Left ventricle myocardium superior (tissue), 1 donor: ENCODE measurements at regions not wholly inside any gene's neighbourhood (a gene's known extent, or its start where the extent isn't known, plus 50 kb on each side); places are given as distances from the start of the nearest gene placed in this dataset.

Source experiments
- ATAC-seq: fragments of 200-7000 bp; cut with Tn5 transposase; one replicate; pipeline ENCODE4 v1.9.1; 2020; ENCODE audit warnings: mild to moderate bottlenecking, moderate library complexity
- DNase-seq: peaks from one replicate; pipeline ENCODE4 v3.0.0-alpha.2; 2020
- intact Hi-C: fragments of 100-400 bp; cut with micrococcal nuclease; formaldehyde crosslinking; loops from one replicate; pipeline ENCODE4 v1.11.0; 2022
- donor health status: DM: no; HTN: yes; CAD: no; lungs with severe emphysema.

GRCh38 chr9:14031810-14032209 lies 282.1 kb downstream of the NFIB start:
- DNase-seq (no peak), ATAC-seq (peak; percentile 4)
- intact Hi-C loops: loop anchor here (10.0 kb wide), 1 partner anchor 293 kb away; no protein-coding TSS in a partner anchor

GRCh38 chr9:14031060-14031414 lies 282.9 kb downstream of the NFIB start:
- ATAC-seq: peak; percentile 91
- peak; percentile 35 for DNase-seq
- intact Hi-C loops: loop anchor here (10.0 kb wide), 1 partner anchor 294 kb away; no protein-coding TSS in a partner anchor

GRCh38 chr9:14030375-14031059 lies 283.4 kb downstream of the NFIB start:
- DNase-seq (no peak), ATAC-seq (peak; percentile 59)
- intact Hi-C loops: loop anchor here (10.0 kb wide), 1 partner anchor 294 kb away; no protein-coding TSS in a partner anchor

GRCh38 chr9:14029806-14030374 lies 284.1 kb downstream of the NFIB start:
- no peak for ATAC-seq
- no peak for DNase-seq

GRCh38 chr9:14027116-14027800 lies 286.7 kb downstream of the NFIB start:
- intact Hi-C loops: loop anchor here (10.0 kb wide), 1 partner anchor 68 kb away; no protein-coding TSS in a partner anchor
- DNase-seq (peak; percentile 64), ATAC-seq (peak; percentile 78)

More at GRCh38 chr9:14029806-14030374, 284.1 kb downstream of the NFIB start:
- intact Hi-C loops: loop anchor here (10.0 kb wide), 2 partner anchors 65 to 295 kb away; no protein-coding TSS in a partner anchor

GRCh38 chr9:14025741-14026140 lies 288.2 kb downstream of the NFIB start:
- intact Hi-C loops: loop anchor here (10.0 kb wide), 1 partner anchor 69 kb away; no protein-coding TSS in a partner anchor
- ATAC-seq: no peak
- DNase-seq: no peak

GRCh38 chr9:14023285-14023684 lies 290.7 kb downstream of the NFIB start:
- ATAC-seq (no peak), DNase-seq (no peak)
- intact Hi-C loops: loop anchor here (10.0 kb wide), 1 partner anchor 72 kb away; no protein-coding TSS in a partner anchor

GRCh38 chr9:14021871-14022525 lies 291.9 kb downstream of the NFIB start:
- DNase-seq (no peak), ATAC-seq (no peak)

GRCh38 chr9:14018081-14018480 lies 295.9 kb downstream of the NFIB start:
- no peak for DNase-seq
- intact Hi-C loops: no loop called here
- no peak for ATAC-seq

More at GRCh38 chr9:14021871-14022525, 291.9 kb downstream of the NFIB start:
- intact Hi-C loops: loop anchor here (10.0 kb wide), 1 partner anchor 73 kb away; no protein-coding TSS in a partner anchor

- no peak for ATAC-seq
- no peak for DNase-seq
- intact Hi-C loops: no loop called here
These were observed 299.2 kb downstream of the NFIB start for GRCh38 chr9:14014744-14015143.

GRCh38 chr9:14014218-14014617 lies 299.7 kb downstream of the NFIB start:
- intact Hi-C loops: no loop called here
- DNase-seq: no peak
- peak; percentile 92 for ATAC-seq

GRCh38 chr9:14011799-14012560 lies 302.0 kb downstream of the NFIB start:
- ATAC-seq (peak; percentile 71), DNase-seq (no peak)
- intact Hi-C loops: no loop called here

- intact Hi-C loops: no loop called here
- ATAC-seq (no peak), DNase-seq (no peak)
These were observed 306.7 kb downstream of the NFIB start for GRCh38 chr9:14007190-14007769.

GRCh38 chr9:14006386-14007187 lies 307.4 kb downstream of the NFIB start:
- intact Hi-C loops: no loop called here
- ATAC-seq (no peak), DNase-seq (no peak)

- no peak for ATAC-seq
- intact Hi-C loops: no loop called here
These were observed 309.8 kb downstream of the NFIB start for GRCh38 chr9:14004110-14004509.

GRCh38 chr9:13994240-13994639 lies 319.7 kb downstream of the NFIB start:
- DNase-seq (no peak), ATAC-seq (no peak)
- intact Hi-C loops: no loop called here

More at GRCh38 chr9:14004110-14004509, 309.8 kb downstream of the NFIB start:
- no peak for DNase-seq

- intact Hi-C loops: no loop called here
- no peak for DNase-seq
- ATAC-seq: no peak
These were observed 320.2 kb downstream of the NFIB start for GRCh38 chr9:13993632-13994185.
